Type B pancreatic cell (in vitro differentiated cells): ENCODE measurements at regions not wholly inside any gene's neighbourhood (a gene's known extent, or its start where the extent isn't known, plus 50 kb on each side); places are given as distances from the start of the nearest gene placed in this dataset.

ENCODE experiments used
- DNase-seq: peaks from one replicate; pipeline ENCODE4 v3.0.0; 2021; ENCODE audit warnings: mixed read lengths; ENCODE audit not compliant: unreplicated experiment; ENCODE audit errors: extremely low spot score
- H3K27ac Mint-ChIP-seq: 2 replicates; pipeline ENCODE4 v1.8.0; 2021; ENCODE audit warnings: mild to moderate bottlenecking, mixed read lengths
- H3K27me3 Mint-ChIP-seq: 2 replicates; pipeline ENCODE4 v1.8.0; 2021; ENCODE audit warnings: mixed read lengths
- H3K36me3 Mint-ChIP-seq: 2 replicates; pipeline ENCODE4 v1.8.0; 2021; ENCODE audit warnings: mixed read lengths
- H3K4me1 Mint-ChIP-seq: one replicate; pipeline ENCODE4 v1.8.0; 2021; ENCODE audit warnings: mixed read lengths; ENCODE audit not compliant: unreplicated experiment
- H3K4me3 Mint-ChIP-seq: 2 replicates; pipeline ENCODE4 v1.8.0; 2021; ENCODE audit warnings: mild to moderate bottlenecking, mixed read lengths
- H3K9me3 Mint-ChIP-seq: 2 replicates; pipeline ENCODE4 v1.8.0; 2021; ENCODE audit warnings: mixed read lengths
- CTCF ChIP-seq: fragments of 200-600 bp; sonication (generic); conservative IDR thresholded peaks from 2 replicates; pipeline ENCODE4 v1.5.0; 2021; ENCODE audit warnings: antibody characterized with exemption, mild to moderate bottlenecking

DNA sequence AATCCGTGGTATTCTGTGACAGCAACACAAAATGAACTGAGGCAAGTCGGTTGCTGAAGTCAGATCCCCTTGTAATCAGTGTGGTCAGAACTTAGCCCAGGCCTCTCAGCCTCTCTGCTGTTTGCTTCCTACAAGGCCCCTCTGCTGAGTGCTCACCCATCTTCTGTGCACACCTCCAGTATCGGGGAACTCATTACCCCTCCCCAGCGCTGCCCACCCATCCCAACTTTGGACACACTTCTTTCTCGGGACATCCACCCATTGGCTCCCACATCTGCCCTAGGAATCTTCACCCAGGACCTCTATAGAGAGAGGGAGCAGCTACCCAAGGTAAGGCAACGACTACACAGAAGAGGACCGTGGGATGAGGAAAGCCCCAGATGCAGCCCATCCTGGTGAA lies 217.5 kb downstream of the MATN1 start:
- H3K36me3 Mint-ChIP-seq = no peaks in the 10 kb centered on the region
- H3K27ac Mint-ChIP-seq = no peak overlapping the region

DNA sequence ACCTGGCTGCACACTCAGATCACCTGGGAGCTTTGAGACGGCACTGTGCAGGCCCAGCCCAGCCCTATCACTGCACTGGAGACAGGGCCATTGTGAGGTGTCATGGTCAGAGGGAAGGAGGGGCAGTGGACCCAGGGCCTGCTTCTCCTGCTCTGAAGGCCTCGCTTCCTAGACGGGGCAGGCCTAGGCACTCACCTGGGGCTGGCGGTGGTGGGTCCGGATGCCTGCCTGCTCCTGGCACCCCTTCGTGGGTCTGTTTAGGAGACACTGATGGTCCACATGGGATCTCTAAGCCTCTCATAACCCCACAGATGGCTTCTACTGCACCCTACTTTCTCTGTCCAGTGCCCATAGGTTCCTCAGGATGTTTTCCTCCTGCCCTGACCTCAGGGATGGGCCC lies 230.9 kb downstream of the MATN1 start:
- H3K9me3 Mint-ChIP-seq = no peaks in the 10 kb centered on the region

More for the DNA sequence above, 217.5 kb downstream of the MATN1 start:
- peaks cover 4% of the 10 kb centered on the region for H3K9me3 Mint-ChIP-seq
- peaks cover 18% of the 10 kb centered on the region for H3K27me3 Mint-ChIP-seq
- H3K4me1 Mint-ChIP-seq = peaks cover 10% of the 10 kb centered on the region
- no peak for DNase-seq
- H3K4me3 Mint-ChIP-seq = no peak overlapping the region
- TF ChIP-seq CTCF = no peak

DNA sequence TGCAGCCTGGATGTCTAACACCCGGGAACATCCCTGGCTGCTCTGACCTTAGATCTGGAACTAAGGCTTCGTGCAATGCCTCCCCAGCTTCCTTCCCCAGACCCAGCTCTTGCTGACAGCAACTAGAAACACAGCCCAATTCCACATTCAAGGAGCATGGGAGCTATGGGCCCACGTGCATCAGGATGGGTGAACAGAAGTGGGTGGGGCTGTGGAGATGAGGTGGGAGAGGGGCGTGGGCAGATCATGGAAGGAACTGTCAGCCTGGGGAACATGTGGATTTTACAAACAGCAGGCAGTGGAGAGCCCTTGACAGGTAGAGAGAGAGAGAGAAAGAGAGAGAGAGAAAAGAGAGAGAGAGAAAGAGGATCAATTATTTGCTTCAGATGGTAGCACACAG lies 231.6 kb downstream of the MATN1 start:
- no peak for TF ChIP-seq CTCF
- no peaks in the 10 kb centered on the region for H3K36me3 Mint-ChIP-seq
- H3K4me1 Mint-ChIP-seq = no peaks in the 10 kb centered on the region
- no peaks in the 10 kb centered on the region for H3K9me3 Mint-ChIP-seq
- DNase-seq = no peak
- H3K27me3 Mint-ChIP-seq = peaks cover 2% of the 10 kb centered on the region
- no peak overlapping the region for H3K4me3 Mint-ChIP-seq
- H3K27ac Mint-ChIP-seq = no peak overlapping the region

More for the DNA sequence above, 230.9 kb downstream of the MATN1 start:
- DNase-seq = no peak
- Mint-ChIP-seq H3K27ac (no peak overlapping the region), H3K4me1 (no peaks in the 10 kb centered on the region), H3K36me3 (no peaks in the 10 kb centered on the region), H3K4me3 (no peak overlapping the region), H3K27me3 (no peaks in the 10 kb centered on the region)
- no peak for TF ChIP-seq CTCF

DNA sequence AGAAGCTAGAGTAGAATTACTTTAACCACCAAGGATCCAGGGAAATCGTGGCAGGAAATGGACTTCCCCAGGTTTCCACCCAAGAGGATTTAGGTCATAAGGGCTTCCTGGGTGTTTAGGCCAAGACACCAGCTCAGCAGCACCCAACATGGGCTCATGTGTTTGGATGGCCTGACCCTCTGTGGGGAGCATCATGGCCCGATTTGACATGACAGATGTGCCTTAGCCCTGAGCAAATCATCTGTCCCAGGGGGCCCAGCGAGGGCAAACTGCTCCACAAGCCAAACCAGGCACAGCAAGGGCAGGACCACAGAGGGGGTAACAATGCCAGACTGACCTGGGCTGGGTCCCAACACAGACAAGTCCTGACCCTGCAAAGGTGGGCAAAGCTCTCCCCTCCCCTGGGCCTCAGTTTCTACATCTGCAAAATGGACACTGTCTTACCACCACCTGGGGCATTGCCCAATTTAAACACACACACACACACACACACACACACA lies 232.8 kb downstream of the MATN1 start:
- TF ChIP-seq CTCF = no peak
- H3K4me1 Mint-ChIP-seq = no peaks in the 10 kb centered on the region
- no peaks in the 10 kb centered on the region for H3K9me3 Mint-ChIP-seq
- peaks cover 2% of the 10 kb centered on the region for H3K27me3 Mint-ChIP-seq
- H3K36me3 Mint-ChIP-seq = no peaks in the 10 kb centered on the region
- H3K27ac Mint-ChIP-seq = no peak overlapping the region
- DNase-seq = no peak
- no peak overlapping the region for H3K4me3 Mint-ChIP-seq

DNA sequence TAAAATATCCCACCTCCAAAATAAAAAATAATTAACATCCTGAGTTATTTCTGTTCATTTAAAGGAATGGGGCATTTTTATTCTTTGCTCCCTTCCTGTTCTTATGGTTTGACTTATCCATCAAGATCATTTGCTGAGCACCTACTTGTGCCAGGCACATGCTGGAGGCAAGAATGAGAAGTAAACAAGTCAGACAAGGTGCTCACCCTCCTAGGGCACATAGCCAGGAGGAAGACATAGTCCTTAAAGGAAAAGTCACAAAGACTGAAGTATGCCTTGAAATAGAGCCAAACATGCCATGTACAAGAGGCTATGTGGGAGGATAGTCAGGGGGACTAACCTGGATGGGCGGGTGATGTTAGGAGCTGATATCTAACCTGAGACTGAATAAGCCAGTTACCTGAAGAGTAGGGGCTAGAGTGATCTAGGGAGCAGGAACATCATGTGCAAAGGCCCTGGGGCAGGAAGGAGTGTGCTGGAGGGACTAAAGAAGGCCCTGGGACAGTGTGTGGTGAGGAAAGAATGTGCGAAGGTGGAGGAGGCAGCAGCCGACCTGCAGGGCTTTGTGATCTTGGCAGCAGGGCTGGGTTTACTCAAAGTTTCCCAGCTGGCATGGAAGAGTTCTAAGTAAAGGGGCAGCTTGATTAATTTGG lies 233.5 kb downstream of the MATN1 start:
- H3K27ac Mint-ChIP-seq = no peak overlapping the region
- no peaks in the 10 kb centered on the region for H3K36me3 Mint-ChIP-seq
- DNase-seq = no peak
- TF ChIP-seq CTCF = no peak
- H3K4me3 Mint-ChIP-seq = no peak overlapping the region
- H3K27me3 Mint-ChIP-seq = peaks cover 2% of the 10 kb centered on the region
- no peaks in the 10 kb centered on the region for H3K4me1 Mint-ChIP-seq
- H3K9me3 Mint-ChIP-seq = no peaks in the 10 kb centered on the region
